T-helper 17 cell (primary cell): ENCODE measurements at regions not wholly inside any gene's neighbourhood (a gene's known extent, or its start where the extent isn't known, plus 50 kb on each side); places are given as distances from the start of the nearest gene placed in this dataset.

Experiments used
- ATAC-seq: fragments of 150-1000 bp; cut with Tn5 transposase; 2 replicates; pipeline ENCODE4 v1.10.0; 2021; ENCODE audit warnings: mild to moderate bottlenecking, moderate library complexity
- DNase-seq, 3 donors: peaks; one replicate each; pipeline versions ENCODE4 v3.0.0 to v3.0.0-alpha.2; 2020 to 2021
- H3K9me3 ChIP-seq: one replicate; pipeline ENCODE4 v1.7.0; 2013; ENCODE audit warnings: low read length, mild to moderate bottlenecking; ENCODE audit not compliant: control insufficient read depth, poor library complexity, severe bottlenecking
- H3K27ac Mint-ChIP-seq: one replicate; pipeline ENCODE4 v1.8.0; 2022; ENCODE audit warnings: mild to moderate bottlenecking, moderate library complexity, mixed read lengths
- H3K27me3 Mint-ChIP-seq: one replicate; pipeline ENCODE4 v1.8.0; 2022; ENCODE audit warnings: mixed read lengths
- H3K36me3 Mint-ChIP-seq: one replicate; pipeline ENCODE4 v1.8.0; 2022; ENCODE audit warnings: low read depth, mixed read lengths
- H3K4me1 Mint-ChIP-seq: one replicate; pipeline ENCODE4 v1.8.0; 2022; ENCODE audit warnings: mild to moderate bottlenecking, mixed read lengths
- H3K4me3 Mint-ChIP-seq: one replicate; pipeline ENCODE4 v1.8.0; 2022; ENCODE audit warnings: mild to moderate bottlenecking, moderate library complexity, mixed read lengths

DNA sequence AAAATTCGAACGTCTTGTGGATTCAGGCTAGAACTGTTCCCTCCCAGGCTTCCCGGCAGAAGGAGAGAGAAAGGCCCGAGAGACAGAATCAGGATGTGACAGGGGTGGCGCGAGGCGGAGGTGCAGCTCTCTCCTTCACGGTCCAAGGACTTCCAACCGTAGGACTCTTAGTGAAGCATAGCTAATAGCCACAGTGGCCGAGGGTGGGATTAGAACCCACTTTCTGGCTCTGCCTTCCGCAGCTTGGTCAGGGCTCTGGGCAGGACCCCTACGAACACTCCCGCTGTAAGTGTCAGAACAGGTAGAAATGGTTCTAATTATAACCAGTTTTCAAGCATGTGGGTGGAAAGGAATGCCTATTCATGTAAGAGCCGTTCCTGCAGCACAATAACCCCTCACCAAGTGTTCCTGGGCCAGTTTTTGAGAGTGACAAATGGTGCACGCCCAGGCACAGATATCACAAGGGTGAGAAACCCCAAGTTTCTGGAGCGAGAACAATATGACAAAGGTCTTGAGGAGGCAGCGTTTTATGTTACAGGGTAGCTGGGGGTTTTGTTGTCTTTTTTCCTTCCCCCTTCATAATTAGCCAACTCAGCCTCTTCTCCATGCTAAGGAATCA, 86.4 kb downstream of the SYF2 start:
- peaks cover 44% of the 10 kb centered on the region for H3K27me3 Mint-ChIP-seq
- no peak overlapping the region for H3K4me3 Mint-ChIP-seq
- DNase-seq: no peak
- H3K4me1 Mint-ChIP-seq: peaks cover 4% of the 10 kb centered on the region
- H3K36me3 Mint-ChIP-seq: peaks cover 4% of the 10 kb centered on the region
- no peak overlapping the region for H3K27ac Mint-ChIP-seq
- no peaks in the 10 kb centered on the region for H3K9me3 ChIP-seq
- ATAC-seq: no peak

DNA sequence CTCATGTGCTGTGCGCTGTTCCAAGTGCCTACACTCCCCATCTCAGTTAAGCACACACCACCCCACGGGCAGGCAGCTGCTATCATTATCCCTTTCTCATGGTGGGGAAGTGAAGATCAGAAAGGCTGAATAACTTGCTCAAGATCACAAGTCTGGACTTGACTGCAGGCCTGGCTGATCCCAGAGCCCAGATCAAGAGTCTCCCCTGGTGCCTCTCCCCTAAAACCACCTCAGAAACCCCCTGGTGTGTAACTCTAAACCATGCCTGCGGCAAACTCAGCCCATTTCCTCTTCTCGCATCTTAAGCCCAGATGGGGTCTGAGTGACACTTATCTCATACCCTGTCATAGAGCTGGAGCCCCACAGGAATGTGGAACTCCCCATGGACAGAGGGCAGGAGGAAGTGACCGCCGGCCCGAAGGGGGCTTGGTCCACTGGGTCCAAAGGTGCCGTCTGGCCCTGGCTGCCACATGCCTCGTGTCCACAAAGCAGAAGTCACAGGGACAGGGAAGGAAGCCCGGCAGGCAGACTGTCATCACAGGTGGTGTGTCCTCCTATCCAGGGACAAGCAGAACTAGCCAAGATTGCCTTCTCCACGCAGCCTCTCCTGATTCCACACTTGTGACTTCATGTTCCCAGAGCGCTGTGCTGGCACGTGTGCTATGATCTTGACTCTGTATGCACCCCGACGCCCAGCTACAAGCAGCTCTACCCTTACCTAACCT, 92.1 kb downstream of the SYF2 start:
- H3K9me3 ChIP-seq: no peaks in the 10 kb centered on the region
- Mint-ChIP-seq H3K4me1 (peaks cover 2% of the 10 kb centered on the region), H3K4me3 (no peak overlapping the region), H3K27me3 (peaks cover 45% of the 10 kb centered on the region), H3K36me3 (peaks cover 4% of the 10 kb centered on the region), H3K27ac (no peak overlapping the region)
- DNase-seq (no peak), ATAC-seq (peak; percentile 54)

DNA sequence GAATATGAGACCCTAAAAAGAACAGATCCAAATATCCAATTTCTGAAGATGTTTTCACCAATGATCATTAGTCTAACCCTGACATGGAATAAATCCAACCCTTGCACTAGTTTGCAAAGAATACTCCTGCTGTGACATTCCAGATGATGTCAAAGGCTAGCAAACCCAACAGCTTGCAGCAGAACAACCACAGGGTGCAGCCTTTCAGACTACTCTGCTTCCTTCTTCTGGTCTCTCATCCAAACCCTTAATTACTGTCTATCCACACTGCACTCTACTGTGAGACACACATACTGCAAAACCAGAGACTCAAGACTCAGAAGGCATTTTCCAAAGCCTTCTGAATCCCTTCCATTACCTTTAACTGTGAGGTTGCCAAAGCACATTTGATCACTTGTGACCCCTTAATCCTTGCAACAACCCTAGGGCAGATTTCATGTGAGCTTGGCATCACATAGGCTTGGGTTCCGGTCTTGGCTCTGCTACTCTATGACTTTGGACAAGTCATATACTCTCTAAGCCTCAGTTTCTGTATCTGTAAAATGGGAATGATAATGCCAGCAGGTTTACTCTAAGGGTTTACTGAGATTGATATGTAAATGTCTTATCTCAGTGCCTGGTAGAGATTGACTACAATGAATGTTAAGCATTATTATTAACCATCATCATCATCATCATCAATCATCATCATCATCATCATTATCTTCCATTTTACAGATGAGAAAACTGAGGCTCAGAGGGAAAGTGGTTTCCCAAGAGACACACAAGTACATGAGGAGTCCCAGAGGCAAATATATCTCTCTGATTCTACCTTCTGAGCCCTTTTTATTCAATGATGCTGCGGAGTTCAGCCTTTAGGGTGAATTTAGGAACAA, 94.5 kb downstream of the SYF2 start:
- Mint-ChIP-seq H3K27ac (no peak overlapping the region), H3K27me3 (peaks cover 47% of the 10 kb centered on the region), H3K36me3 (peaks cover 6% of the 10 kb centered on the region), H3K4me3 (no peak overlapping the region), H3K4me1 (peaks cover 2% of the 10 kb centered on the region)
- H3K9me3 ChIP-seq: no peaks in the 10 kb centered on the region
- ATAC-seq: no peak
- no peak for DNase-seq

DNA sequence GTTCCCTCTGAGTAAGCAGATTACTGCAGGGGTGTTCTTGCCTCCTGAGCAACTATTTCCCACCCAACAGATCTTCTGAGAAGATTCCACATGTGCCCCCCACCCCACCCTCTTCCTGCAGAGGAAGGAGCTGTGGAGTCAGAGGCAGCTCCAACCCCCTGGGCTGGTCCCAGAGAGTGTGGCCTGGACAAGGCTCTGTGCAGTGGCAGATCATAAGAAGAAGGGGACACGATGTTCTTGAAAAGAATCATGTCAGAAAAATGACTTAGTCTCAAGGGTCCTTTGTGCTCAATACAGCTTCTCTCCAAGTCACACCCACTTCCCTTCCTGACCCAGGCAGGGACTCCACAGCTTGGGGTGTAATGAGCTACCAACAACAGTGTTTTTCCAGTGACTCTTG, 95.2 kb downstream of the SYF2 start:
- peaks cover 49% of the 10 kb centered on the region for H3K27me3 Mint-ChIP-seq
- no peak overlapping the region for H3K4me3 Mint-ChIP-seq
- H3K27ac Mint-ChIP-seq: no peak overlapping the region
- H3K36me3 Mint-ChIP-seq: peaks cover 6% of the 10 kb centered on the region
- no peak for ATAC-seq
- H3K4me1 Mint-ChIP-seq: peaks cover 2% of the 10 kb centered on the region
- no peak for DNase-seq
- H3K9me3 ChIP-seq: no peaks in the 10 kb centered on the region

DNA sequence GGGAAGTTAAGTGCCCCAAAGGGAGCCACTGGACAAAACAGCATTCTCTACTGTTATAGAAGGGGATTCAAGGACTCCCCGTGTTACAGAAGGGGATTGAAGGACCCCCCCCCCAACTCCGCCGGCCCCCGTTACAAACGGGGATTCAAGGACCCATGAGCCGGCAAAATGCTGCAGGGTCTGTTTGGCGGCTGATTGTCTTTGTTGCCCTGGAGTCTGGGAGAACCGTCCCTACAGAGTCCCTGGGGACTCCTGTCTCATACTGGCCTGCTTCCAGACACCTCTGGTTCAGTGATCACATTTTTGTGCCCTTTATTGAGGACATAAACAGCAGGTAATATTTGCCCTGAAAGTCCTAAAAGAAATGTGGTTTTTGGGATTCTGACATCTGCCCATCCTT, 96.4 kb downstream of the SYF2 start:
- Mint-ChIP-seq H3K4me3 (no peak overlapping the region), H3K27me3 (peaks cover 55% of the 10 kb centered on the region), H3K4me1 (peaks cover 2% of the 10 kb centered on the region), H3K27ac (no peak overlapping the region), H3K36me3 (peaks cover 4% of the 10 kb centered on the region)
- DNase-seq: no peak
- H3K9me3 ChIP-seq: no peaks in the 10 kb centered on the region
- ATAC-seq: no peak

DNA sequence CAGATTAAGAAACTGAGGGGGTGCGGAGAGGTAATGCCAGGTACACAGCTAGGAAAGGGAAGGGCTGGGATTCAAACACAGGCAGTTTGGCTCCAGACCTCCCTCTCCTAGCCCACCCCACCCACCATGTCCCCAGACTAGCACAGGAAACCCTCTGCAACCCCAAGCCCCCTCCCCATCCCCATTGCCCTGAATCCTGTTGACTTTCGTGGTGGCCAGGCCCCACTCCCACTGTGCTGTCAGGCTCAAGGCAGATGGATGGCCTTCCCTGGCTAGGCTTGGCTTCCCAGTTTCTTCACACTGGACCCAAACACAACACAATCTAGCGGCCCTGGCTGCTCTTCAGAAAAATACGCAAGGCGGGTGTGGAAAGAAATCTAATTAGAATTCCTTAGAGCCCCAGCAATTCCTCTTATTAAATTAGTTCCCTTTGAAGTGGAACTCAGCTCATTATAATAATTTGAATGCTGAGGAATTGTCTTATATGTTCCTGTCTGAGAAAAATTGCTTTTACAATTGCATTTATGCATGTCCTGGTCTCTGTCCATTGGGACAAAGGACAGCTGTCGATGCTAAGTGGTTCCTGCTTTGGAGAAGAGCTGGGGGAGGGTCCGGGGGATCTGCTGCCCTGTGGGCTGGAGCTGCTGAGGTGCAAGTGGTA, 97.4 kb downstream of the SYF2 start:
- H3K4me3 Mint-ChIP-seq: no peak overlapping the region
- H3K27me3 Mint-ChIP-seq: peaks cover 50% of the 10 kb centered on the region
- no peaks in the 10 kb centered on the region for H3K4me1 Mint-ChIP-seq
- DNase-seq (no peak), ATAC-seq (no peak)
- no peaks in the 10 kb centered on the region for H3K9me3 ChIP-seq
- H3K27ac Mint-ChIP-seq: no peak overlapping the region
- peaks cover 2% of the 10 kb centered on the region for H3K36me3 Mint-ChIP-seq

DNA sequence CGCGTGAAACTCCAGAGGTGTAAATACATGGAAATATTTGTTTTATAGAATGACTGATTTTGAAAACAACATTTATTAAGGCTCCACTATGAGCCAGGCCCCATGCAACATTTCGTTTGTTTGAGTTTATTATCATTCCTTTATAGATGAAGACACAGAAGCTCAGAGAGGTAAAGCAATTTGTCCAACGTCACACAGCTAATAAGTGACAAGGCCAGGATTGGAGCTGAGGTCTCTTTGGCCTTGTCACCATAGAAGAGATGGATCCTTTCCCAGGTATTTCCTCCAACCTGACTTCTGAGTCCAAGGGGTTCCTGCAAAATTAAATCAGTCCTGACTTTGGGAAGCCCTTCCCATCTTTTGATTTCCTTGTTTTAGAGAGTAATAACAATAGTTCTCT, 98.0 kb downstream of the SYF2 start:
- Mint-ChIP-seq H3K36me3 (peaks cover 2% of the 10 kb centered on the region), H3K27me3 (peaks cover 43% of the 10 kb centered on the region), H3K4me3 (no peak overlapping the region), H3K27ac (no peak overlapping the region), H3K4me1 (no peaks in the 10 kb centered on the region)
- H3K9me3 ChIP-seq: no peaks in the 10 kb centered on the region
- ATAC-seq (no peak), DNase-seq (no peak)

DNA sequence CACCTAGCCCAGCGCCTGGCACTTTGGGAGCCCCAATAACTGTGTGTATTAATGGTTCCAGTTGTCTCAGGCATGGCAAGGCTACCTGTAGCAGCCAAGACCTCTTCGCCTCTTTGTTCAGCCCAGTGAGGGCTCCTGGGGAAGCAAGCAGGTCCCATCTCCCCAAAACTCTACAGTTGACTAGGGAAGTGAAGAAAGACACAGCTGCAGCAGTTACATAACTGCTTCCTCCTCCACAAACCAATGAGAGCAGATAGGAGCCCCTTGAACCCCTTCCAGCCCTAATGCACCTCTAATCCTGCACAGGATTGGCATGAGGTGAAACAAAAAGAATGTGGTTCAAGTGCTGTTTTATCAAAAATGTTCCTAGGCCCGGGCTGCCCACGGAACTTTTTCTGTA, 100.5 kb downstream of the SYF2 start:
- DNase-seq (no peak), ATAC-seq (no peak)
- Mint-ChIP-seq H3K36me3 (peaks cover 2% of the 10 kb centered on the region), H3K27ac (no peak overlapping the region), H3K4me1 (no peaks in the 10 kb centered on the region), H3K27me3 (peaks cover 23% of the 10 kb centered on the region), H3K4me3 (no peak overlapping the region)
- H3K9me3 ChIP-seq: no peaks in the 10 kb centered on the region

DNA sequence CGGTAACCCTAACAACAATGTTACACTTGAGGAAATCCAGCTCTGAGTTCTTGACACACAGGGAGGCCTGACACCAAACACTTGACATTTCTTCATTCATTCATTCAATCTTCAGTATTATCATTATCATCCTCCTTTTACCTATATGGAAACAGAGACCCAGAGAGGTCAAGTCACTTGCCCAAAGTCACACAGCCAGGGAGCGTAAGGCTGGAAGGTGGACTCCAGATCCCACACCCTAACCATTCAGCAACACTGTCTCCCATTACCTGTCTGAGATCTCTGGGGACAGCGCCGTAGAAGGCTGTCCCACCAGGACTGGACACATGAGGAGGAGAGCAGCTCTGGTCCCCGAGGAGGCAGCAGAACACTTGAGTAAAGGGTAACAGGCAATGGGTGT, 101.4 kb downstream of the SYF2 start:
- no peak for ATAC-seq
- H3K27ac Mint-ChIP-seq: no peak overlapping the region

DNA sequence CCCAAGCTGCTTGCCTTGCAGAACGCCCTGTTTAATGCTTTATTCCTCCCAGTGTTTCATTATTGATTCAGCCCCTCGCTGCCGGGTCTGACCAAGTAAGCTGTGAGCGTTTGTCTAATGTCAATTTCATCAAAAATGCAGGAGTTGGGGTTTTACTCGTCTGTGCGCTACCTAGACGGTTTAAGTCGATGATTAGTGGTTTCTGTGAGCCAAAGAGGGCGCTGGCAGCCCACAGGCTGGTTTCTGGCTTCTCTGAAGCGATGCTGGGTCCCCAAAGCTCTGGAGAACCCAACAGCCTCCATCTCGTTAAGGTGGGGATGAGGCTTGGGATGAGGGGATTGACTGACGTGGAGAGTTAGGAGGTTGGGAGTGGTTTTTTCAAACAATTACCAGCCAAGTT, 102.9 kb downstream of the SYF2 start:
- Mint-ChIP-seq H3K27me3 (peaks cover 20% of the 10 kb centered on the region), H3K36me3 (peaks cover 5% of the 10 kb centered on the region), H3K4me1 (no peaks in the 10 kb centered on the region), H3K27ac (no peak overlapping the region), H3K4me3 (no peak overlapping the region)
- H3K9me3 ChIP-seq: no peaks in the 10 kb centered on the region
- ATAC-seq: no peak
- DNase-seq: no peak

More for the DNA sequence above, 101.4 kb downstream of the SYF2 start:
- Mint-ChIP-seq H3K4me3 (no peak overlapping the region), H3K36me3 (peaks cover 2% of the 10 kb centered on the region), H3K4me1 (no peaks in the 10 kb centered on the region), H3K27me3 (peaks cover 20% of the 10 kb centered on the region)
- no peak for DNase-seq
- no peaks in the 10 kb centered on the region for H3K9me3 ChIP-seq

DNA sequence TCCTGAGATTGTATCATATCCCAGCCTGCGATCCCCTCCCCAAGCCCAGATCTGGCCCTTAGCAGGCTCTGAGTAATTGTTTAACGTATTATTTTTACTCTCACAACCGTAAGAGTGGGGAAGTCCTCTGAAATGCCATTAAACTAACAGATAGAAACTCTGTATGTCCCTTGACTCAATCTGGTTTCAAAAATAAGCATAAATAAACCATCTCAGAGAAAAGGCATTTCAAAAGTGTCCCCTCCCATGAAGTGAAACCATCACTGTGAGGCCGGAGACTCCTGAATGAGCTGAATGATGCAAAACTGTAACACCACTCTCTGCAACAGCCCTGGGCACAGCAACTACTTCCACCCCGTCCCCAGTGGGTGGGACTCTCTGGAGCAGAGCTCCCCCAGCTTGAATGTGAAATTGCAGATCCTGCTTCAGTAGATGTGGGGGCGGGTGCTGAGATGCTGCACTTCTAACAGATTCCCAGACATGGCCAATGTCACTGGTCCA, 104.1 kb downstream of the SYF2 start:
- Mint-ChIP-seq H3K36me3 (peaks cover 2% of the 10 kb centered on the region), H3K4me3 (no peak overlapping the region), H3K27ac (no peak overlapping the region), H3K4me1 (no peaks in the 10 kb centered on the region), H3K27me3 (peaks cover 13% of the 10 kb centered on the region)
- DNase-seq (no peak), ATAC-seq (no peak)
- no peaks in the 10 kb centered on the region for H3K9me3 ChIP-seq

DNA sequence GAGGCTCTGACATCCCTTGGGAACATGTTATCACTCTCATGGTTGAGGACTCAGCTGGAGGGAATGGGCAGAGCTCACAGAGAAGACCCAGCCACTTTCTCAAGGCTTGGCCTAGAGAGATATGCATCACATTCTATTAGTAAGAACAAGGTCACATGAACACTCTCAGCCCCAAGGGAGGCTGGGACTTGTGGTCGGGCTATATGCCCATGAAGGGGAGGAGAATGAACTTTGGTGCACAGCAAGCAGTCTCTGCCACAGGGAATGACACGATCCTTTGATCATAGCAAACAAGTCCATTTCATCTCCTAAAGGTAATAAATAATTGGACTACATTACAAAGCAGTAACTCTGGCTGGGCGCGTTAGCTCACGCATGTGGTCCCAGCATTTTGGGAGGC, 105.7 kb downstream of the SYF2 start:
- no peaks in the 10 kb centered on the region for H3K9me3 ChIP-seq
- DNase-seq (no peak), ATAC-seq (no peak)
- H3K4me3 Mint-ChIP-seq: no peak overlapping the region
- H3K27me3 Mint-ChIP-seq: peaks cover 7% of the 10 kb centered on the region
- H3K4me1 Mint-ChIP-seq: no peaks in the 10 kb centered on the region
- H3K27ac Mint-ChIP-seq: no peak overlapping the region
- peaks cover 2% of the 10 kb centered on the region for H3K36me3 Mint-ChIP-seq

DNA sequence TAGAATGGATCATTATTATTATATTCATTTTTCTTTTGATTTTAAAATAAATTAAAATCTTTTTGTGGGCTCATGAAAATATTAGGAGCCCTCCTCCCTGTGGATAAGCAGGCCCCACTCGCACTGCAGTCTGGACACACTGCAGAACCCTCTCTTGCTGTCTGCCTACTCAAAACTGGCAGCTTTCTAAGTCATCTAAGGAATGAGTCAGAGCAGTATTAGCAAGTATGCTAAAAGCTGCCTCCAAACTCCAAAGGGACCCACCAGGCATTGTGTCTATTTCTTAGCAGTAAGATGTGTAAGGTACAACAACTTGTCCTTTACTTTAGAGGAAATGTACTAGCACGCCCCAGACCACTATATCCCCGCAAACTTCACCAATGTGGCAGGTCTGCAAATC, 108.8 kb downstream of the SYF2 start:
- H3K9me3 ChIP-seq: no peaks in the 10 kb centered on the region
- Mint-ChIP-seq H3K27ac (no peak overlapping the region), H3K36me3 (peaks cover 2% of the 10 kb centered on the region), H3K27me3 (no peaks in the 10 kb centered on the region), H3K4me1 (peaks cover 13% of the 10 kb centered on the region), H3K4me3 (no peak overlapping the region)
- ATAC-seq (no peak), DNase-seq (no peak)
